ENCODE measurements at regions not wholly inside any gene's neighbourhood (a gene's known extent, or its start where the extent isn't known, plus 50 kb on each side); places are given as distances from the start of the nearest gene placed in this dataset.

DNA sequence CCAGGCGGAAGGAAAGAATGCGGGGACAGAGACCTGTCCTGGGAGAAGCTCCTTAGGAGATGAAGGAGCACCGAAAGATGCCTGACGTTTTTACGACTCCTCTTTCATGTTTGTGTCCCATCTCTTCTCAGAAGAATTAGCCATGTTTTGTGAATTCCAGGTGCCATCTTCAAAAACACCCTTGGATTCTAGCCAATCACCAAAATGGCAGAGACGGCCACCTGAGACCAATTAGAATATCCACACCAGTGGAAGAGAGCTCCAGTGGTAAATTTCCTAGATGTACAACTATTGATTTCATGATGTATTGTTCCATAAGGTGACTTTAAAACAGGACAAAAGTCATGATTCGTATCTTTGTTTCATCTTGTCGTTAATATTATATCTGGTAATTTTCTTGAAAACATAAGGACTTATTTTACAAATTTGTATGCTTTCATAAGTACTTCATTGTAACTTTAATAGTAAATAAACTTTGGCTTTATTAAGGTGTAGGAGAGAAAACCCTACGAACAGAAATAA lies 62.3 kb upstream of the NUDT4 start:
- DNase-seq = no peak

DNA sequence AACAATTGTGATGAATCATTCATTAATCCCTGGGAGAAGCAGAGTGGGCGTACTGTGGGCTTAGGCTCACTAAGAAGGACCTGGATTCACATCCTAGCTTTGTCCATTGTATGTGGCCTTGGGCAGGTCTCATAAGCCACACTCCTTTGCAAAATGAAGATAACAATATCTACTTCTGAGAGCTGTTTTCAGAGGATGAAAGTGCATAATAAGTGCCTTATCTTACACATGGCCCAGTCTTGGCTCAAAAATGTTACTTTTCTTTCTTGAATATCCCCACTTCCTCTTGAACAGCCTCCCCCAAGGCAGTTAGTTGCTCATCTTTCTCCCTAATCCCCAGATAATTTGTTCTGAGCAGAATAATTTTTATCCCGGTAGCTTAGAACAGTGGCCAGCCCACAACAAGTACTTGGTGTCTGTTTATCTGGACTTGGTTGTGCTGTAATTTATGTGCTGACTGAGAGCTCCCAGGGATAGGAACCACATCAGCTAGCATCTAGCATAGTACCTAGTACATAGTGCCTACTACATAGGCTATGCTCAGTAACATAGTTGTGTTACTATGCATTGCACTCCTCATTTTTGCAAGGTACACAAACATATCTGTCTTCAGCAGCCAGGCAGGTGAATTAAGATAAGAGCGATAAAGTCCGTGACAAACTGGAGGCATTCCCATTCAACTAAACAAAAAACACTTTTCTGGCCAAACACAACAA lies 61.7 kb upstream of the NUDT4 start:
- DNase-seq = no peak

DNA sequence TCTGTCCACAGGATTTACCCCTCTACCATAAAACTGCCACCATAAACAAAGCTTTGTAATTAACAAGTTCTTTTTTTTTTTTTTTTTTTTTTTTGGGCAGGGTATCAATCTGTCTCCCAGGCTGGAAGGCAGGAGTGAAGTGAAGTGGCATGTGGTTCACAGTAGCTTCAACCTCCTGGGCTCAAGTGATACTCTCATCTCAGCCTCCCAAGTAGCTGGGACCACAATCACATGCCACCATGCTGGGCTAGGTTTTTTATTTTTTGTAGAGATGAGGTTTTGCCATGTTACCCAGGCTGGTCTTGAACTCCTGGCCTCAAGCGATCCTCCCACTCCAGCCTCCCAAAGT lies 61.1 kb upstream of the NUDT4 start:
- DNase-seq = no peak

DNA sequence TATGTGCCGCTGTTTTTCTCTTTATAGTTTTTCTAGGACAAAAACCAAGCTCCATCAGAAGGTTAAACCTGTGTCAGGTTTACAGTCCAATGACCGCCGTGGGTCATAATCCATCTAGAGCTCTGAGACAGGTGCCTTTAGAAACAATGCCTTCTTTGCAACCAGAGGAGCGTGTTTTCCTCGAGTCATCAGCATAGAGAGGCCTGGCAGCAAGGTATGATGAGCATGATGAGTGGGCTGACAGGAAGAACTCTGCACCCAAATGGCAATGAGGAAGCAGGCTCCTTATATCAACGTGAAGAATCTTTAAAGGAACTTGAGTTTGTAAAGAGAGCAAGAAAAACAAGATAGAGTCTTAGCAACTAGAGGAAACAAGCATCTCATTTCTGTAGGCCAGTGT lies 60.5 kb upstream of the NUDT4 start:
- DNase-seq = no peak

DNA sequence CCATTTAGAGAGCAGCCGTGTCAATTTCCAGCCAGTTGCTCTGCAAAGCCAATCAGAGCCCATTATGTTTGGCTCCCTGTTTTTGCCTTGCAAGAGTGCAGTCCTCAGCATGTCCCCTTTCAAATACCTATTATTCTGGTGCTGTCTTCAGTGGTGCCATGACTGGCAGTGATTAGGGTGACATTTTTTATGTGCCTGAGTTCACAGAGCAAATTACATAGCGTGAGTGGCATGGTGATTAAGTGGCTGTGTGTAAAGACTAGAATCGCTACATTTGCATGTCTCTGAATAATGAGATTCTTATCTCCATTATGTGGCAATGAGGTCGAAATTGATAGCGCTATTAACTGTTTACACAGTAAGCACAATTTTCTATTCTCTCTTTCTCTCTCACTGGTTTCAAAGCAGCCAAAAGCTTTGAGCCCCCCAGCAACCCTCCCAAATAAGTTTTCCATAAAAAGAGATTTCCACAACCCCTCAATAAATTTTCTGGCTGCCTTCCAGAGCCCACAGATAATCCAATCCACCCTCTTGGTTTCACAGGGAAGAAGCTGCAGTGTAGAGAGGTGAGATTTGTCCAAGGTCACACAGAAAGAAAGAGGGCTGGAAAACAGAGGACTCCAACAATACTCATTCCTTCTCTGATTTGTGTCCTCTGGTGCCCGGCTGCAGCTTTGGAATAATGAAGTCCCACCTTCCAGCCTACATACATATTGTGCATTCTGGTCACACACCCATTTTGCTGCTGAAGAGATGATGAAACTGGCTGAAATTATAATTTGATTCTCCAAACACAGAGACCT lies 58.8 kb upstream of the NUDT4 start:
- DNase-seq = no peak

DNA sequence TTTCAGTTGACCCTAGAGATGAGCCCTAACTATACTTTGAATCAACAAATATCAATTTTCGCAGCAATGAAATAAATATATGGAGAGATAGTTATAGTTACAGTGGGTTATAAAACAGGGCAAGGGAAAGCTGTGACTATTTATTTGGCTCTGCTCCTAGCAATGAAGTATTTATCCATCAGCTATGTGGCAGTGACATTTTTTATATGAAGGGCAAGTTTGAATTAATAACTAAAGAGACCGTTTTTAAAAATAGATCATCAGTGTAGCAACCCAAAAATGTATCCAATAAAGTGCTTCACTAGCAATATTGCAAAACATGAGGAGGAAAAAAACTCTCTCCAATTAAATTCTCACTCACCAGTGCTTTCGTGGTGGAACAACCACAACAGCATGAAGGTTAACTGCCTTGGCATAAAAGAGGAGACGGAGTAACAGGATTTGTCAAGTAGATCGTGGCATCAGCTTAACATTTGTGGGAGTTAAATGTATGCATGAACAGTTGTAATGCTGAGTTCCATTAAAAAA lies 58.1 kb upstream of the NUDT4 start:
- DNase-seq = no peak

DNA sequence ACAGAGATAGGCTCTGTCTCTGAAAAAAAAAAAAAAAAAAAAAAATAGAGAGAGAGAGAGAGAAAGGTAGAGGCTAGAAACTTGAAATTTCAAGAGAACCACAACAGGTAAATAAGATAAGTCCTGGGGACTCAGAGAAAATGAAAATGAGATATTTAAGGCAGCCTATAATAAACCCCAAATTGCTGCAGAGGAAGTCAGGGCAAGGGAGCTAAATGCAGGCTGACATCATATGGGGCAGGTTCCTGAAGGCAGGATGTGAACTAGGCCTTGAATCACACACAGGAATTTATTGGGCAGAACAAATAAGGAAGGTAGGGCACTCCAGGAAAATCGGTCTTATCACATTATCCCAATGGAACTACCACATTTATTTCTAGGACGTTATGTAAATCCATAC lies 54.9 kb upstream of the NUDT4 start:
- no peak for DNase-seq

DNA sequence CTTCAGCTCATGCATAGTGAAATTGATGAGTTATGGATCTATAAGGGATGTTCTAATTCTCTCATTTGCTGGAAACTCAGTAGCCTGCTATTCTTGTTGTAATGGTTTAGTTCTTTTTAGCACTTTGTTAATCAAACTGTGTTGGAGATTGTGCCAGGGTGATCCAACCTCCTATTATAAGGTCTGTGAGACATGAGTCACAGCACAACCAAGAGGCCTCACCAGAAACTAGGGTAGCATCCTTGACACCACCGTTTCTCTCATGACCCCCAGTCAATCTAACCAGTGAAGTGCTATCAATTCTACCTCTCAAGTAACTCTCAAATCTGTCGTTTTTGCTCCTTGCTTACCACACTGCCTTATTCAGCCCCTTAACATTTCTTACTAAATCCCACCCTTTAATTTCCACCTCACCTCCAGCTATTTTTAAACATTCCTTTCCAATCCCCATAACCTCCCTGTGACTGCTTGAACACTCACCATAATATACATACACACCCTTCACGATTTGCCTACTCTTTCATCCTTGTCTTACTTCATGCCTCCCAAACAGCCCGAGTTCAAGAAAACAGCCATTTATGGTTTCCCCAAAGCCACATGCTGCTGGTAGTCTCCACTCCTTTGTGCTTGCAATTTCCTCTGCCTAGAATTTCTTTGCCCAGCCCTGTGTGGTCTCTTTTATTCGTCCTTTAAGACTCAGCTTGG lies 53.9 kb upstream of the NUDT4 start:
- DNase-seq = no peak

DNA sequence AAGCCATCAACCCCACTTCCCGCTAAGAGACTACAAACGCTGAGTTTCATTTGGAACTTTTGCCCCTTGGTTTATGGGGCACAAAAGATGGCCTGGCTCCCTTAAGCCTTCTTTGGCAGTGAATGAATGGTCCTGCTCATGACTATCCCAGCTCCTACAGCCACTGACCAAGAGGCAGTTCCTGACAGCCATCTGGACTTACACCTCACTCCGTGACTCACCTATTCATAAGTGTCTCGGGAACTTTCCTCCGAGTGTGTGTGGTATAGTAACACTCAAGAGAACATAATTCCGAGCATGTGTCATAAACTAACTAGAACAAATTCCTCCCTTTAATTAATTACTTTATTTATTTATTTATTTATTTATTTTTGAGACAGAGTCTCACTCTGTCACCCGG lies 51.9 kb upstream of the NUDT4 start:
- no peak for DNase-seq
